NCI-H446 (cell line): ENCODE measurements at regions not wholly inside any gene's neighbourhood (a gene's known extent, or its start where the extent isn't known, plus 50 kb on each side); places are given as distances from the start of the nearest gene placed in this dataset.

ENCODE experiments used
- DNase-seq, 2 experiments: peaks; one replicate each; lab custom pipeline; 2025; lab: John Stamatoyannopoulos, UW

GRCh38 chr21:27258742-27259448 is 292.0 kb upstream of the ADAMTS5 start:
- DNase-seq = no peak

DNA sequence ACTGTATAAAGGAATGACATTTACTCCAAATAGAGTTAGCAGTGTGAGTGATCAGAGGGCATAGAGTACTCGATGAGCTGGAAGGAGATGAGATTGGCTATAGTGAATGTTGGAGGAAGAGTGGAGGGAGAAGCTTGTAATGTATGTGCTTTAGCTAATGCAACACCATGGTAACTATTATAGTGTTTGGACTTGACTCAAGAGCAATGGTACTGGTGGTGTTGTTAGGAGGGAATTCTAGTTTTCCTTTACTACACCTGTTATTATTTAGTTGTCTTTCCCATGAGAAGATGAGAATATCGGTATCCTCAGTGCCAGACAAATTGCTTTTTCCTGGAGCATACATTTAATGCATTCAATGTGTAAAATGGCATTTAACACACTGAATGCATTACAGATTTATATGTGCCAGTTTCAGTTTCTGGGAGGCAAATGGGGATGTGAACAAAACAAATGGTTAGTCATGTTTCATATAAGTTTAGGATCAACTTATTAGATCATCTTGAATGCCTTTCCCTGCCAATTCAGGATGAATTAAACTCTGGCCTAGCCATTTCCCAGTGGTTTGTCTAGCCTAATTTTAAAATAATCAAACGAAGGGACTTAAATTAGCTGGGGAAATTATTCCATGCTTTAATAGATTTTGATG is 291.1 kb upstream of the ADAMTS5 start:
- DNase-seq = no peak

- no peak for DNase-seq
Observed at GRCh38 chr21:27257226-27257625, 290.3 kb upstream of the ADAMTS5 start.

DNA sequence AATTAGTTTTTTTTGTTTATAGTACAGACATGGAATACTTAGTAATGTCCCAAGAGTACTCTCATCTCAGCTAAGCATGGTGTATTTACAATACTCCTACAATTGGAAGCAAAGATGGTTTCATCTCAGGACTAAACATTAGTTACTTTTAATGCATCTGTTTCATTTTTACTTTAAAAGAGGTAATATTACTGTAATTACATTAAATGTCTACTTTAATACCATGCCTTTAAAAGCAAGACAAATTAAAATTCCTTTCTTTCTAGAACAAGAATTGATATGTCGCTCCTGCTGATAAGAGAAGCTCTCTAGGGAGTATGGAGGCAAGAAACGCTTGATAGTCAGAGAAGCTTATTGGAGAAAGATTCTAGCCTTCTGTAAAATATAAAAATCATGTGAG is 284.9 kb upstream of the ADAMTS5 start:
- DNase-seq = no peak

GRCh38 chr21:27250366-27250765 is 283.5 kb upstream of the ADAMTS5 start:
- no peak for DNase-seq

DNA sequence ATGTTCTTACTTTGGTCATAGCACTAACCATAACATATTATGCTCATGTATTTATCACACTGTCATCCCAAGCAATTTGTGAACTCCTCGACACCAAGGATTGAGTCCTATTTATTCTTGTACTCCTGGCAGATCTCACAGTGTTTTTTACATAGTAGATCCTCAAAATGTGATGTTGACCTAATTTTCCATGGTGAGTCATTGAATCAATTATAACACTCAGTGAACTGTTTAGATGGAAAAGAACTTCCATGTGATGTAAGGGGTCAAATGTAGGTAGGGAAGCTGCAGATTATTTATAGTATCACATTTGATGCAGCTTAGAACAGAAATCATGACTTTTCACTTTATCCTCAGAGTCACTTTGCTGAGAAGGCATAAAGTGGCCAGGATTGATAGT is 281.9 kb upstream of the ADAMTS5 start:
- DNase-seq = no peak

DNA sequence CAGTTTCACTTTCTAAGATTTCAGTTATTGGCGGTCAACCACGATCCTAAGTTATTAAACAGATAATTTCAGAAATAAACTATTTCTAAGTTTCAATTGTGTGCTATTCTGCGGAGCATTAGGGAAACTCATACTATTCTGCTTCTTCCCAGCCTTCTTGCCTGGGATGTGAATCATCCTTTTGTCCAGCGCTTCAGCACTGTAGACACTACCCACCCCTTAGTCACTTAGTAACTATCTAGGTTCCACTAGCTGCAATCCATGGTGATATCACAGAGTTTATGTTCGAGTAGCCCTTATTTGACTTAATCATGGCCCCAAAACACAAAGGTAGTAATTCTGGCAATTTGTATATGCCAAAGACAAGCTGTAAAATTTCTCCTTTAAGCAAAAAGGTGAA is 279.9 kb upstream of the ADAMTS5 start:
- no peak for DNase-seq

GRCh38 chr21:27244776-27245175 is 277.9 kb upstream of the ADAMTS5 start:
- no peak for DNase-seq

DNA sequence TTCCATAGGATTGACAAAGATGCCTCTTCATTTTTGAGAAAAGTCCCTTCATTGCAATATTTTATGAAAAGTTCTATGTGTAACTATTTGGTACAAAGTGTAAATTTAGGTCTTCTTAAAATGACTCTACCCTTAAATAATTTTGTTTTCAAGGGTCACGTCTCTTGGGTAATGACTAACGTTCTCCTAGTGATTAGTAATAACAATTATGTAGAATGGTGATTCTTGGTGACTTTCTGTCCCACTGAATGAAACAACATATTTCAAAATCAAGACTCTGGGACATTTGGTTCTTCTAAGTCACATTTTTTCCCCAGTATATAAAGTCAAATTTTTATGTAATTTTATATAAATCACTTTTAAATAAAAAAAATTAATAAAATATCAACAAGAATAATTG is 277.5 kb upstream of the ADAMTS5 start:
- no peak for DNase-seq

GRCh38 chr21:27240839-27241238 is 274.0 kb upstream of the ADAMTS5 start:
- no peak for DNase-seq

DNA sequence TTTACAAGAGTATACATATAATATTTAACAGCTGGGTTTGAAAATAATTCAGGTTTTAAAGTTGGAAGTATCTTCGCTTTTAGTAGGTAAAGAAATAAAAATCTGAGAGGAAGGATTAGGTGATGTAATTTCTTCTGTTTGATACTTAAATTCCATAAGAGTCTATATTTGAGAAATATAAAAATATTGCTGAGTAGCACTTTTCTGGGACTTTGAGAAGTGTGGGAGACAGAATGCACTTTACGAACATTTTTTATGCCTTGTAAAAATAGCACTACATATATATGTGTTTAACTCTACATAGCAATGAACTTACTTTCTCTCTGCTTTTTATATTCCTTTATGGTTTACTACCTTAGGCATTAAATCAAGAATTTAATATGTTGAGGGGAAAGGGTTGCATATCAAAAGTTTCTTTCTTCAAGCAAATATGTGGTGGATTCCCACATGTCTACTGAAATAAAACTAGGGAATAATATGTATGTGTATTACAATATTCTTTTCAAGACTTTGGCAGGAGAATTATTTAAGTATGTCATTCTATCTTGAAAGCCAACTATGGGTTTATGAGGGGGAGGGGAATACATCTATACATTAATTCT is 266.7 kb upstream of the ADAMTS5 start:
- no peak for DNase-seq

GRCh38 chr21:27225940-27226339 is 259.1 kb upstream of the ADAMTS5 start:
- no peak for DNase-seq

DNA sequence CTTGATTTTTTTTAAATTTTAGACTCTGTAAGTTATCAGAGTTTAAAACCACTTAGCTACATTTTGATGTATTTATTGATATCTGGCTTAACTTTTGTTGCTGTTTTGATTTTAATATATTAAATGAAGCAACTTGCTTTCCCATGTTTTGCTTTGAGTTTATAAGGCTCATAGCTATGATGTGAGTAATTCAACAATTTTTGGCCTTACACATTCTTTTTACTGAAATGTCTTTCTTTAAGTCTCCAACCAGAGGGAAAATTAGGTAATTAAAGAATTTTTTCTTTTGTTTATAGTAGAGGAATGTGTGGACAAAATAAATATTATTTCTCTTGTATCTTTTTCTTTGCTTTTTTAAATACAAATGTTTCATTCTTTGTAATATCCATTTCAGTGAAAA is 258.3 kb upstream of the ADAMTS5 start:
- no peak for DNase-seq

DNA sequence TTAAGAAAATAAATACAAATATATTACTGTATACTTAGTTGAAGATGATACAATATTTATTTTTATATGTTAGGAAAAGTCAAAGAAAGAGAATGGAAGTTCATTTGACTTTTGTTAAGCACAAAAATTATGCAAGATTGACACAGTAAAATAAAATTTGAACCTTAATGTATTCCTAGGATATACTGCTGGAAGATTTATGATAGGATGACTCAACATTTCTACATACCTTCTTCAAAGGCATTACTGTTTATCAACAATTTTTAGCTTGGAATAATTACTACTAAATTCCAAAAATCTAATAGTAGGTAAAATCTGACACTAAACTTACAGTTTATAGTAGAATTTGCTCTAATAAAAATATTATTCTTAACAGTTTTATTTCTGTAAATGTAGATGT is 257.3 kb upstream of the ADAMTS5 start:
- DNase-seq = no peak

DNA sequence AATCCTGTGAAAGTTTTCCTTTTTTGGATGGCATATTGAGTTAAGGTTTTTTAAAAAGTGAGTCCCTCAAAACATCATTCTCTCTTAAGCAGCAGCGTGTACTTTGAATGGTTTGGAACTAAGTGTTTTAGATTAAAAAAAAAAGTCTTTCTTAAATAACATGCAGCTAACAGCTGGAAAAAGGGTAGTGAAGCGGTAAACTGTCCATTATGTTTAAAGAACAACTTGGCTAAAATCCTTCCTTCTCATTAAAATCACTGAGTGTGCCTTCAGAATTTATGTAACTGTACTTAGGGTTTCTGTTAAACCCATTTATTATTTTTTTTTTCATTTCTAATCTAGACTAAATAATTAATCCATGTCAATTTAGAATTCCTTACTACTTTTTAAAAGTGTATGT is 254.2 kb upstream of the ADAMTS5 start:
- no peak for DNase-seq

DNA sequence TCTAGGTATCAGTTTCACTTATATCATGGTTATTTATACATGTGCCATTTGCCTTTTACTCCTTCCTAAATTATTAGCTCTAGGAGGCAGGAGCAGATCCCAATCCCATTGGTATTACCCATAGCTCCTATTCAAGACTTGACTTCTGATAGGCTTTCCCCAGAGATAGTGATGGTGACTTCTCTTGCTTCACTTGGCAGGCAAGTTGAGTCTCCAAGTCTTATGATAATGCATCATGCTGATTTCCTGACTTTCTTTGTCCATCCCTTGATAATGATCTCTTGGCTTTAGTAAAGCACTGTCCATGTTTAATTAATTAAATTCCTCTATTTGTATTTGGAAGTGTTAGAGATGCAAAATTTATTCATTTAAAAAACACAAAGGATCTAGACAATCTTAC is 253.5 kb upstream of the ADAMTS5 start:
- DNase-seq = no peak

DNA sequence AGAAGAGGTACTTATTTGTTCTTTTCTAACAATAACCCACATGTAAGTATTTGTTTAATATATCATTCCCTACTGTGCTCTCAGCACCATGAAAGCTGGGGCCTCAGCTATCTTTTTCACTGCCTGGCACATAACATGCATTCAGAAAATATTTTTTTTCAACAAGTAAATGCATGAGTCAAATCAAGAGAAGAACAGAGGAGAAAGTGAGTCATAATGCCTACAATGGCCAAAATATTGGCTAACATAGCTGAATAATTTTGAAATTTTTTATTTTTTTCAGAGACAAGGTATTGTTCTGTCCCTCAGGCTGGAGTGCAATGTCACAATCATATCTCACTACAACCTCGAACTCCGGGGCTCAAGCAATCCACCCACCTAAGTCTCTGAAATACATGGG is 252.2 kb upstream of the ADAMTS5 start:
- DNase-seq = no peak

DNA sequence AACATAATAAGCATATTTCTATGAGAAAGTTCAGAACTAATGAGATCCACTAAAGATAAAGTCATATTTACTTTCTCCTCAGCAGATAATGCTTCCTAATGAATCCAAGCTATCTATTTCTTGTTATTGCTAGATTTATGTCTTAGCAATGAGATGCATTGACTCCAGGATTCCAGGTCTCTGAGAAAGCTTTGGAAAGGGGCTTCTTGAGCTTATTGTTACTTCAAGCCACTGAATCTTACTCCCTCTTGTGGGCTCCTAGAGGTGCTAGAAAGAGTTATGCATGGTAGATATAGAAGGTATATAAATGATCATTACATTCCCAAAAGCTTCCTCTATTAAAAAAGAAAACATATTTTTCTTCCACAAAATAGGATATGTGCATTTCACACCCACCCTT is 246.4 kb upstream of the ADAMTS5 start:
- peak in 1 of 2 experiments; percentile 10 for DNase-seq

GRCh38 chr21:27212441-27212840 is 245.6 kb upstream of the ADAMTS5 start:
- no peak for DNase-seq

DNA sequence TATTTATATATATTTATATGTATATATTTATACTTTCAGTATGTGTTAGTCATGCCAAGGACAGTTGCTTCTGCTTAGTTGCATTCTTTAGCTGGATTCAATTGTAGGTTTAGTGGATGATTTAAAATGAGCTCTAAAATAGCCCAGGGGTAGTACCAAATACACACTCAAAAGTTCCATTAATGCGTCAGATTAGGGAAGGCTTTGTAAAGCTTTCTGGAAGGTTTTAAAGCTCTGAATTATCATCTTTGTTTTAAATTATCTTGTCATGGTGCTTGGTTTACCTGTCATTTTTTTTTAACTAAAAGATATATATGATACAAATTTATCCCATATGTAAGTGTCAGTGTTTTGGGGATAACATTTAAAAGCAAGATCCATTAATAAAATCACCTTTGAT is 242.7 kb upstream of the ADAMTS5 start:
- DNase-seq = no peak

- DNase-seq = no peak
Observed at GRCh38 chr21:27206368-27206982, 239.6 kb upstream of the ADAMTS5 start.

DNA sequence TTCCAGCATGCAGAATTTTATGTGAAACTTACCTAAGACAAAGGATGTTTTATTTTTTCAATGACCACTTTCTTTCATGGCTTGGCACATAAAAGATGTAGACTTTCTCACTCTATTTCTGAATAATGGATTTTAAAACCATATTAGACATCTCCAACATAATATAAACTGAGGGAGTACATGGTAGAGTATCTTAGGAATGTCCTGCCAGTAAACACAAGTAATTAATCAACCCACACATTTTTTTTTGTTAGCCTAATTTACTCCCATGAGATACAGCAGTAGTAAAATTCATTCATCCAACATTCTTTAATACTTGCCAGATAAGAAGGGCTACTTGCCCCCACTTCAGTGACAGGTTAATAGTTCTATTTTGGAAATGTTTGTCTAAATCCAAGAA is 235.4 kb upstream of the ADAMTS5 start:
- no peak for DNase-seq

DNA sequence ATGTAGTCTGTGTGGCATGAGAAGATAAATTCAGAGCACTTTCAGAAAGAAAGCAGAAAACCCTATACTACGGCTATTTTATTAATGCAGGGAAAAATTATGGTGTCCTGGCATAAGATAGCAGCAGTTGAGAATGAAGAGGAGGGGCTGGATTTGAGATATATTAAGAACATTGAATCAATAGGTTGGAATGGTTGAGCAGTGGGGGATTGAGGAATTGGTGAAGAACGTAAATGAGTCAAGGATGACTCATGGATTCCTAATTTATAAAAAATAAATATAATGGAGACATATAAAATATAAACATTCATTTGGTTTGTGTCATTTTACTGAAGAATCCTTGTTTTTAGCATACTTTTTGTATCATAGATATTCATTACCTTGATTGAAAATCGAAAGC is 234.3 kb upstream of the ADAMTS5 start:
- no peak for DNase-seq
